ENCODE measurements at regions not wholly inside any gene's neighbourhood (a gene's known extent, or its start where the extent isn't known, plus 50 kb on each side); places are given as distances from the start of the nearest gene placed in this dataset.
"Not testable (repeated sequence)": the region's sequence is repeated elsewhere in the genome, so short reads cannot be mapped to it uniquely, and the experiment has no call there.

GRCh38 chr18:42334931-42335330 lies 379.9 kb downstream of the PIK3C3 start:
- no peak for DNase-seq

- DNase-seq: no peak
These were observed 381.1 kb downstream of the PIK3C3 start for GRCh38 chr18:42336139-42336538.

- DNase-seq: not testable (repeated sequence)
These were observed 382.3 kb downstream of the PIK3C3 start for GRCh38 chr18:42337337-42337736.

GRCh38 chr18:42338683-42339082 lies 383.6 kb downstream of the PIK3C3 start:
- no peak for DNase-seq

- DNase-seq: no peak
These were observed 384.3 kb downstream of the PIK3C3 start for GRCh38 chr18:42339372-42339771.

GRCh38 chr18:42340423-42341009 lies 385.5 kb downstream of the PIK3C3 start:
- DNase-seq: no peak

GRCh38 chr18:42341423-42341822 lies 386.4 kb downstream of the PIK3C3 start:
- DNase-seq: no peak

GRCh38 chr18:42348722-42349121 lies 393.7 kb downstream of the PIK3C3 start:
- no peak for DNase-seq

GRCh38 chr18:42351455-42351854 lies 396.4 kb downstream of the PIK3C3 start:
- DNase-seq: no peak

- no peak for DNase-seq
These were observed 405.7 kb downstream of the PIK3C3 start for GRCh38 chr18:42360716-42361115.

GRCh38 chr18:42363446-42364441 lies 408.7 kb downstream of the PIK3C3 start:
- no peak for DNase-seq

GRCh38 chr18:42364766-42365165 lies 409.7 kb downstream of the PIK3C3 start:
- no peak for DNase-seq

GRCh38 chr18:42365591-42365990 lies 410.6 kb downstream of the PIK3C3 start:
- DNase-seq: no peak

- no peak for DNase-seq
These were observed 418.6 kb downstream of the PIK3C3 start for GRCh38 chr18:42373584-42373983.

GRCh38 chr18:42374961-42375360 lies 419.9 kb downstream of the PIK3C3 start:
- no peak for DNase-seq

- DNase-seq: not testable (repeated sequence)
These were observed 423.8 kb downstream of the PIK3C3 start for GRCh38 chr18:42378854-42379253.

GRCh38 chr18:42381236-42381635 lies 426.2 kb downstream of the PIK3C3 start:
- not testable (repeated sequence) for DNase-seq

- DNase-seq: no peak
These were observed 437.4 kb downstream of the PIK3C3 start for GRCh38 chr18:42392416-42392815.

- DNase-seq: no peak
These were observed 437.9 kb downstream of the PIK3C3 start for GRCh38 chr18:42392926-42393325.

- DNase-seq: no peak
These were observed 439.2 kb downstream of the PIK3C3 start for GRCh38 chr18:42394238-42394637.

GRCh38 chr18:42401131-42401673 lies 446.2 kb downstream of the PIK3C3 start:
- DNase-seq: no peak

- DNase-seq: no peak
These were observed 449.1 kb downstream of the PIK3C3 start for GRCh38 chr18:42404151-42404550.

- DNase-seq: no peak
These were observed 454.0 kb downstream of the PIK3C3 start for GRCh38 chr18:42409005-42409404.

- DNase-seq: no peak
These were observed 457.2 kb downstream of the PIK3C3 start for GRCh38 chr18:42412281-42412680.
